DND-41 (cell line): ENCODE measurements at regions not wholly inside any gene's neighbourhood (a gene's known extent, or its start where the extent isn't known, plus 50 kb on each side); places are given as distances from the start of the nearest gene placed in this dataset.
"Not testable (repeated sequence)": the region's sequence is repeated elsewhere in the genome, so short reads cannot be mapped to it uniquely, and the experiment has no call there.

ENCODE experiments used
- EZH2 ChIP-seq: IDR thresholded peaks from 3 replicates; pipeline ENCODE4 v1.6.1; 2012; ENCODE audit warnings: borderline replicate concordance, low read depth, mild to moderate bottlenecking, moderate library complexity, low read length, inconsistent platforms; ENCODE audit not compliant: severe bottlenecking
- TF ChIP-seq, protein P1 (sequence below): IDR thresholded peaks from 2 replicates; pipeline ENCODE4 v1.5.1; 2012; ENCODE audit warnings: borderline replicate concordance, low read length, moderate library complexity, mild to moderate bottlenecking; ENCODE audit not compliant: poor library complexity, severe bottlenecking; ENCODE audit errors: extremely low read depth

DNA sequence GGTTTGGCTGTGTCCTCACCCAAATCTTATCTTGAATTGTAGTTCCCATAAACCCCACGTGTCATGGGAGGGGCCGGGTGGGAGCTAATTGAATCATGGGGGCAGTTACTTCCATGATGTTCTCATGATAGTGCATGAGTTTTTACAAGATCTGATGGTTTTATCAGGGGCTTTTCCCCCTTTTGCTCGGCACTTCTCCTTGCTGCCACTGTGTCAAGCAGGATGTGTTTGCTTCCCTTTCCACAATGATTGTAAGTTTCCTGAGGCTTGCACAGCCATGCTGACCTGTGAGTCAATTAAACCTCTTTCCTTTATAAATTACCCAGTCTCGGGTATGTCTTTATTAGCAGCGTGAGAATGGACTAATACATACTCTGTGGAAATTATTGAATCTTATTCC, 141.2 kb upstream of the MAGI2 start:
- TF ChIP-seq, protein P1, sequence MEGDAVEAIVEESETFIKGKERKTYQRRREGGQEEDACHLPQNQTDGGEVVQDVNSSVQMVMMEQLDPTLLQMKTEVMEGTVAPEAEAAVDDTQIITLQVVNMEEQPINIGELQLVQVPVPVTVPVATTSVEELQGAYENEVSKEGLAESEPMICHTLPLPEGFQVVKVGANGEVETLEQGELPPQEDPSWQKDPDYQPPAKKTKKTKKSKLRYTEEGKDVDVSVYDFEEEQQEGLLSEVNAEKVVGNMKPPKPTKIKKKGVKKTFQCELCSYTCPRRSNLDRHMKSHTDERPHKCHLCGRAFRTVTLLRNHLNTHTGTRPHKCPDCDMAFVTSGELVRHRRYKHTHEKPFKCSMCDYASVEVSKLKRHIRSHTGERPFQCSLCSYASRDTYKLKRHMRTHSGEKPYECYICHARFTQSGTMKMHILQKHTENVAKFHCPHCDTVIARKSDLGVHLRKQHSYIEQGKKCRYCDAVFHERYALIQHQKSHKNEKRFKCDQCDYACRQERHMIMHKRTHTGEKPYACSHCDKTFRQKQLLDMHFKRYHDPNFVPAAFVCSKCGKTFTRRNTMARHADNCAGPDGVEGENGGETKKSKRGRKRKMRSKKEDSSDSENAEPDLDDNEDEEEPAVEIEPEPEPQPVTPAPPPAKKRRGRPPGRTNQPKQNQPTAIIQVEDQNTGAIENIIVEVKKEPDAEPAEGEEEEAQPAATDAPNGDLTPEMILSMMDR, result not testable (repeated sequence)
- not testable (repeated sequence) for TF ChIP-seq EZH2
